HG02870 (cell line): ENCODE measurements at regions not wholly inside any gene's neighbourhood (a gene's known extent, or its start where the extent isn't known, plus 50 kb on each side); places are given as distances from the start of the nearest gene placed in this dataset.
"Not testable (repeated sequence)": the region's sequence is repeated elsewhere in the genome, so short reads cannot be mapped to it uniquely, and the experiment has no call there.

Experiments used
- ATAC-seq: cut with Tn5 transposase; IDR thresholded peaks from one replicate; pipeline ENCODE4 v1.9.1; 2021; ENCODE audit warnings: mild to moderate bottlenecking, moderate library complexity; ENCODE audit not compliant: unreplicated experiment

DNA sequence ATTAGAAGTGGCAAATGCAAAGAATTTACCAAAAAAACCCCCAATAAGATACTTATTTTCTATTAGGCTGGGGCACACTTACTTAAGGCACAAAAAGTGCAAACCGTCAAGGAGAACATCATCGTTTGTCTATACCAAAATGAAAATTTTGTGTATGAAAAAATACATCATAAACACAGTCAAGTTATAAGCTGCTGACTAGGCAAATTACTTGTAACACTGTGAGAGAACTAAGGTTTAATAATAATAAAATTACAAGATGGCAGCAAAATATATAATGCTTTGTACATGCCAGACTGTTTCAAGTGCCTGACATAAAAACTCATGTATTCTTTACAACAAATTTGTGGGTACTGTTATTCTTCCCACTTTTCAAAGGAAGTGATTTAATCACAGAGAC is 297.2 kb upstream of the CRBN start:
- no peak for ATAC-seq

DNA sequence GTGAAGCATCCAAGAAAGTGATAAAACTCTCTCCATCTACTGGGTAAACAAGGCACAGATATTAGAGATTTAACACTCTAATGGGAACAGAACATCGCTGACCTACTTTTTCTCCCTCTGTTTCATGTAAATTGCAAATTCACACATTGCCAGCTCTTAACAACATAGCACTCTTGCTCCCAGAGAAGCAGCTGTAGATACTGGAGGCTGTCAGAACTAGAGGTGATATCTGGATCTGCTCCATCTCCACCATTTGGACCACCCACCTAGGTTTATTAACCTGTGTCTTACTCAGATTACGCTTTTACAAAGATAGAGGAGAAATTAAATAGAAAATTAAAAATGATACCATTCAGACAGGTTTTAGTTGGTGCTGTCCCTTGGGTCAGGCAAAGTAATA is 289.1 kb upstream of the CRBN start:
- no peak for ATAC-seq

- ATAC-seq: no peak
These were observed 284.6 kb upstream of the CRBN start for GRCh38 chr3:3464131-3464530.

GRCh38 chr3:3461317-3461716 is 281.8 kb upstream of the CRBN start:
- ATAC-seq: no peak

DNA sequence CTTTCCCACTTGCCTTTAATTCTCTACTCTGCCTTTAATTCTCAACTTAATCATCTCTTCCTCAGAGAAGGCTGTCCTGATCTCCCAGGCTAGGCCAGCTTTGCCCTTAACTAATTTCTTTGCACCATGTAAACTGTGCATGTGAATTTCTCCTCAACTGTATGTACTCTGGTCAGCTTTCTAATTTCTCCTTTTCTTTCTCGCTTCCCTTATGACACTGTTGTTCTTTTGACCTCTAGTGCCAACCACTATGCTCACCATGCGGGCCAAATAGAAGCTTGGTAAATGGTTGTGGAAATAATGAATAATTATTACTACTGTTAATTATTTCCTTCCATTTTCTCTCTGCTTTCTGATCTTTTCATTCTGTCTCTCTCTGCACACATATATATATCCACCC is 269.0 kb upstream of the CRBN start:
- ATAC-seq: no peak

DNA sequence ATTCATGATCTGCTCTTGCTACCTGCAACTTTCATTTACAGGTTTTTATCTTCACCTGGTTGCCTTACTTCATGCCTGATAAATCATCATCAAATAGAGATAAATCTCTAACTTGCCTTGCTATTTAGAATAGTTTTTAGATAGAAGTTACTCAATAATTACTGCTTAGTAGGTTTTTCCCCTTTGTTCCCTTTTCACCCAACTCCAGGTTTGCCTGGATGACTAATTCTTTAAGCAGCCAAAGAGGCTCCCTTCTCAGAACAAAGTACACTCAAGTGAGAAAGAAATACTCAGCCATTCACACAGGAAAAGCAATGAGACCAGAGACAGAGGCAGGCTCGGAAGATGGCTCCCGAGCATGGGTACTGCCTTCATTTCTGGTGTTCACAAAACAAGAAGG is 268.1 kb upstream of the CRBN start:
- ATAC-seq: no peak

DNA sequence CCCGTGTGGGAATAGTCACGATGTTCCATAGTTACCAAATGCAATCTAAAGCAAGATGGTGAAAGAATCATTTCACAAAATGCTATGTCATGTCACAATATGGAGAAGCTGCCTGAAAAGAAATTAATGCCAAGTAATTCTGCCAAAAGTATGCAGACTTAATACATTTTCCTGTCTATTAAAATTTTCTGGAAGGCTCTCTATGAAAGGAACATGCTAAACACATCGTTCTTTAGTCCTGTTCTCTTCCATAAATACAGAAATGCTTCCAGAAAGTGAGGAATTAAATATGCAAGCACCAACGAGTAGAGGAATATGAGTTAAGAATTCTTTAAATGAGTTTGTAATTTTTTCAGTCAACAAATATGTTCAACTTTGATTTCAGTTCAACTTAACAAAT is 266.8 kb upstream of the CRBN start:
- ATAC-seq: no peak

DNA sequence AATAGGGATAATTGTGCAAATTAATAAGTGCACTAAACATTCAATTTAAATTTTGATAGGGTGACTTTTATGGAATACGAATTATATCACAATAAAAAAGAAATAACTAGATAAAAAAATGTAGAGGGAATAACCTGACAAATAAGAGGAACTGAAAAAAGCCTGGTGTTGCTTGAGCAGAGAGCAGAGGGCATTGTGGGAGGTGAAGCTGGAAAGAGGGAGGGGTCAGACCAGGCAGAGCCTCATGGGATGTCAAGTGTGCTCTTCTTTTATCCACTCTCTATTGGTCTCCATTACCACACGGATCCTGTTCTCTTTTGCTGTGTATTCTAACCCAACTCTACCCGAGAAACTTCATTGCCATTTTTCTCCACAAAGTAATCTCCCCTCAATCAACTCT is 264.0 kb upstream of the CRBN start:
- no peak for ATAC-seq

GRCh38 chr3:3433711-3434110 is 254.2 kb upstream of the CRBN start:
- no peak for ATAC-seq

GRCh38 chr3:3429841-3430240 is 250.3 kb upstream of the CRBN start:
- no peak for ATAC-seq

- not testable (repeated sequence) for ATAC-seq
These were observed 228.2 kb upstream of the CRBN start for GRCh38 chr3:3407707-3408106.

DNA sequence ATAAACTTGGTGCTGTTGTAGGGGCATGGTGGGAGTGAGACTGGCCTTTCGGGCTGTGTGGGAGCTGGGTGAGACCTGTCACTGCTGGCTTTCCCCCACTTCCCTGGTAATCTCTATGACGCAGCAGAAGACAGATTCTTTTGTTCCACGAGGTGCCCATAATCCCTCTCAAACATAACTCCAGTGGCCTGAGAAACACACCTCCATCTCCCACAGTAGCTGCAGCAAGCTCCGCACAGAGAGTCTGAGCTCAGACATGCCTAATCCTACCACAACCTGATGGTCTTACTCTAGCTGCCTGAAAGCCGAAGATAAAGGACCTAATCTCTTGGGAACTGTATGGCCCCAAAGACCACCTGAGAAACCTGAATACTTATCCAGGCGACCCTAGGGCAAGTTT is 225.6 kb upstream of the CRBN start:
- ATAC-seq: no peak

DNA sequence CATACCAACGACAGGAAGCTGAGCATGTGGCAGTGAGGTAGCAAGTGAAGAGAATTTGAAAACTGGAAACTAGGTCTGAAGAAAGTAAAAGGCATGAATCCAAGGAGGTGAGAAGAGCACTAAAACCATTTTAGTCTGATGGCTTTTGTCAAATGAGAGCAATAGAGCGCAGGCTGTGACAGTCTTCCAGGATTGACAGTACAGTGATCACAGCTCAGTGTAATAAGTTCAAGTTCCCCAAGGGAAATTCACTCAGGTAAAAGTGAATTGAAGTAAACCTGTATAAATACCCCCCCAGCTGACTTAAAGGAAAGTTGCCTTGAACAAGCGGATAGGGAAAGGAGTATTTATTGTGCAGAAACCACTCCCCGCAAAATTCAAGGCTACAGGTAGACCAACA is 224.2 kb upstream of the CRBN start:
- ATAC-seq: no peak

- ATAC-seq: no peak
These were observed 213.5 kb upstream of the CRBN start for GRCh38 chr3:3392946-3393345.

DNA sequence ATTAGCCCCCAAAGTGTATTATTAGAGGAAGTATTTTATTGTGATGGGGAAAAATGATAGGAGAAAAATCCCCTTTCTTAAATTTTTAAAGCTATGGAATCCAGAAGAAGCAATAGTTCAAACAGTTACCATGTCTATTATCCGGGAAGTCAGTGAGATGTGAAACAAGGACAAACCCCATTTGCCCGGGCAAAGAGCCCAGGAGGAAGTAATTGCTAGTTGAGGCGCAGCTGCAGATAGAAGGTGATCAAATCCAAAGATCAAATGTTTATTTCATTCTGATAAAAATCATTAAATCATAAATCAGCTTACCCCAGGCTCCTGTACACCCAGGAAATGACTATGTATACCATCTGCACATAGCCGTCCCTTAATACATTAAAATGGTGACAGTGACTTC is 204.0 kb upstream of the CRBN start:
- ATAC-seq: no peak

DNA sequence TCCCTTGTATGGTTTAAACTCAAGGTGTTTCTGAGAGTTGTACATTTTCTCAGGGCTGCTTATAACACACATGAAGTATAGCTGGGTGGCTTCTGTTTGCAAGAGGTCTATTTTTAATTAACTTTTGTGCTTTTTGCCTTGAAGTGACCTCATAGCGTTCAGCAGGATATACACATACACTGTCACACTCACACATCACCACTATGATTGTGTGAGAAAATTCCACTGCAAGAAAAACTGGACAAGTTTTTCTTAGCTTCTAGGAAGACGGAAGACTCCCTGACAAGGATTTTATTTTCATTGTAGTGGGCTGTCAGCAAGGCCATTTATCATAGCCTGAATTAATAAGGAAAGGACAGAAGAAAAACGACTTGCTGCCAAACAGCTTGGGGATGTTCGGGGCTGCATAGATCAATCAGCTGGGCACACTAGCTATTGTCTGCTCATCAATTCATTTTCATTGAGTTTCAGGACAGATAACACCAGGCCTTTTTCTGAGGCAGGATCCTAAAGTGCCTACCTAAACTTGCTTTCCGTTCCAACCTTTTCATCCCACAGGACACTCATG is 192.8 kb upstream of the CRBN start:
- ATAC-seq: no peak

DNA sequence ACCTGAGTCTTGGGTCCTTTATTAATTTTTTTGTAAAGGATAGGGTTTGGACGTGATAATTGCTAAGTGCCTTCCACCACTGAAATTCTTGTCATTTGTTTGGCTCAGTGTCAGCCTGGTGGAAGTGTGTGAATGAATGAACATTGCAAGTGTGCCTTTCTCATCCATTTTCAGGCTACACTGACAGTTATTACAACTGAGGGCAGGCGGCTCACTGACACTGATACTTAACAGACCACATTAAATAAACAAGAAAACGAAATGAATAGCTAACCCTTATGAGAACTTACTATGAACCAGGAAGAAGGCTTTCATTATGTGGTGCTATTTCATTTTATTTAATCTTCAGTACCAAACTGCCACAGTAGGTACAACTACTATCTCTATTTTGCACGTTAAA is 188.8 kb upstream of the CRBN start:
- no peak for ATAC-seq

DNA sequence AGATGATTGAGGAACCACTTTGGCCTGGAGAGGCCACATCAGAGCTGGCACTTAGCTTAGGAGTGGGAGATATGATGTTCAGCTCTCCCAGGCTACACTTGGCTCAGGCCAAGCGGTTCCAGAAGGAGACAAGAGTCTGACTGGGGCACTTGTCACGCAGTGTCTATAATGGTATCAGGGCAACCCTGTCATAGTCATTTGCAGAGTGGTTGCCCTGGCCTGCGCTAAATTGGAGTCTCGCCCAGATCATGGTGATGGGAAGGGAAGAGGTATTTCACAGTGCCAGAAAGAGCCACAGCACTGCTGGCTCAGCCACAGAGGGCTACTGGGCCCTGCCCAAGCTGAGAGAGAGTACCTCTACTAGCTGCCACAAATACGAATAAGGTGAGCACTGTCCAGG is 186.9 kb upstream of the CRBN start:
- no peak for ATAC-seq

GRCh38 chr3:3365716-3366115 is 186.2 kb upstream of the CRBN start:
- ATAC-seq: no peak

GRCh38 chr3:3356846-3357245 is 177.4 kb upstream of the CRBN start:
- no peak for ATAC-seq

DNA sequence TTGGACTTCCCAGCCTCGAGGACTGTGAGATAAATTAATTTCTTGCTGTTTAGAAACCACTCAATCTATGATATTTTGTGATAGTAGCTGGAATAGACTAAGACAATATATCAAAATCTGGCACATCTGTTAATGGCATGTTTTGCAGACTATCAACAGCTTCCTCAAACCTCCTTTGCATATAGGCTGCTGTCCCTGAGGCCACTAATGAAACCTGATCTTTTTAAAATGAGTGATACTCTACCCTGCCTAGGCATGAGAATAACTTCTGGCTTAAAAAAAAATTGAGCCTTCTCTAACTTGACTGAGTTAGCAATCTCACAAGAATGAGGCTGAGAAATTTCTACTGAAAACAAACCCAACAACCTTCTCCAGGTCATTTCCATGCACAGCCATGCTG is 176.0 kb upstream of the CRBN start:
- peak; percentile 23 for ATAC-seq

GRCh38 chr3:3353153-3353552 is 173.7 kb upstream of the CRBN start:
- peak; percentile 90 for ATAC-seq

DNA sequence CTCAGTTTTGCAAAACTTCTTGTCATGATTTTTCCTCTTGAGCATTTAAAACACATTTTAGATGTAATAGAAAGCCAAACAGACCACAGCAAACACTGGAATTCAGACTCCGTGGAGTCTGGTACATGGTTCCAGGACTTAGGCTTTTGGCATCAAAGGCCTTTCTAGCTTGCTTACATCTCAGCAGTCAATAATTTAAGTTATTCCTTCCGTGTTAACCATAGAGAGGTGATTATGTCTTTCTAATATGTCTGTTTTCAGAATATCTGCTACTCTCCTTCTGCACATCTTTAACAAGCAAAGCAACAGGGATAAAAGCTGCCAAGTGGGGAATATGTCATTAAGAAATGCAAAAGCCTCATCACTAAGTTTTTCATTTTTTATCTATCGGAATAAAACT is 171.7 kb upstream of the CRBN start:
- ATAC-seq: no peak

GRCh38 chr3:3347056-3347455 is 167.6 kb upstream of the CRBN start:
- ATAC-seq: not testable (repeated sequence)
